Ishikawa (cell line): ENCODE measurements at regions not wholly inside any gene's neighbourhood (a gene's known extent, or its start where the extent isn't known, plus 50 kb on each side); places are given as distances from the start of the nearest gene placed in this dataset.

ENCODE experiments used
- CEBPB ChIP-seq: IDR thresholded peaks from 2 replicates; pipeline ENCODE4 v1.6.1; 2012
- CREB1 ChIP-seq: IDR thresholded peaks from 2 replicates; pipeline ENCODE4 v1.6.1; 2012; ENCODE audit warnings: low read depth
- EGR1 ChIP-seq: IDR thresholded peaks from 2 replicates; pipeline ENCODE4 v1.6.1; 2012
- EP300 ChIP-seq: IDR thresholded peaks from 2 replicates; pipeline ENCODE4 v1.6.1; 2012; ENCODE audit warnings: borderline replicate concordance
- FOXM1 ChIP-seq: IDR thresholded peaks from 2 replicates; pipeline ENCODE4 v1.6.1; 2012; ENCODE audit warnings: low read depth, borderline replicate concordance
- NFIC ChIP-seq: IDR thresholded peaks from 2 replicates; pipeline ENCODE4 v1.6.1; 2012
- RAD21 ChIP-seq: IDR thresholded peaks from 2 replicates; pipeline ENCODE4 v1.6.1; 2012; ENCODE audit warnings: low read depth
- TAF1 ChIP-seq: IDR thresholded peaks from 2 replicates; pipeline ENCODE4 v1.6.1; 2012; ENCODE audit warnings: low read depth, mild to moderate bottlenecking
- TCF12 ChIP-seq: IDR thresholded peaks from 2 replicates; pipeline ENCODE4 v1.6.1; 2012; ENCODE audit warnings: low read depth
- TEAD4 ChIP-seq: IDR thresholded peaks from 2 replicates; pipeline ENCODE4 v1.6.1; 2012
- YY1 ChIP-seq: IDR thresholded peaks from 2 replicates; pipeline ENCODE4 v1.6.1; 2012; ENCODE audit warnings: low read depth
- ZBTB7A ChIP-seq: IDR thresholded peaks from 2 replicates; pipeline ENCODE4 v1.6.1; 2012; ENCODE audit warnings: low read depth
- TF ChIP-seq, protein P1 (sequence below): IDR thresholded peaks from 2 replicates; pipeline ENCODE4 v1.6.1; 2012
- TF ChIP-seq, protein P2 (sequence below): IDR thresholded peaks from 2 replicates; pipeline ENCODE4 v1.6.1; 2012; ENCODE audit warnings: low read depth, mild to moderate bottlenecking
- TF ChIP-seq, protein P3 (sequence below): IDR thresholded peaks from 2 replicates; pipeline ENCODE4 v1.6.1; 2012

DNA sequence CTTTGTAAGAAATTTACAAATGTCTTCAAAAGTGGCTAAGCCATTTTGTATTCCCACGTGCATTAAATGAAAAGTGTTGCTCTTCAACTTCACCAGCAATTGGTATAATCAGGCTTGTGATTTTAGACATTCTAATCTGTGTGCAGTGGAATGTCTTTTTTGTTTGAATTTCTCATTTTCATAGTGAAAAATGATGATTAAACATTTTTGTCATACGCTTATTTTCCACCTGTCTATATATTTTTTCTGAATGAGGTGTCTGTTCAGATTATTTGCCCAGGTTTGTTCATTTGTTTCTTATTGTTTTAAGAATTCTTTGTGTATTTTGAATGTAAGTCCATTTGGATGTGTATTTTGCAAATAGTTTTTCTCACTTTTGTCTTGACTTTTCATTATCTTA, 558.1 kb downstream of the TENT5A start:
- TF ChIP-seq NFIC (no peak), YY1 (no peak), TAF1 (no peak), RAD21 (no peak), CREB1 (no peak), EP300 (no peak)
- TF ChIP-seq, protein P1, sequence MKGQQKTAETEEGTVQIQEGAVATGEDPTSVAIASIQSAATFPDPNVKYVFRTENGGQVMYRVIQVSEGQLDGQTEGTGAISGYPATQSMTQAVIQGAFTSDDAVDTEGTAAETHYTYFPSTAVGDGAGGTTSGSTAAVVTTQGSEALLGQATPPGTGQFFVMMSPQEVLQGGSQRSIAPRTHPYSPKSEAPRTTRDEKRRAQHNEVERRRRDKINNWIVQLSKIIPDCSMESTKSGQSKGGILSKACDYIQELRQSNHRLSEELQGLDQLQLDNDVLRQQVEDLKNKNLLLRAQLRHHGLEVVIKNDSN = no peak

DNA sequence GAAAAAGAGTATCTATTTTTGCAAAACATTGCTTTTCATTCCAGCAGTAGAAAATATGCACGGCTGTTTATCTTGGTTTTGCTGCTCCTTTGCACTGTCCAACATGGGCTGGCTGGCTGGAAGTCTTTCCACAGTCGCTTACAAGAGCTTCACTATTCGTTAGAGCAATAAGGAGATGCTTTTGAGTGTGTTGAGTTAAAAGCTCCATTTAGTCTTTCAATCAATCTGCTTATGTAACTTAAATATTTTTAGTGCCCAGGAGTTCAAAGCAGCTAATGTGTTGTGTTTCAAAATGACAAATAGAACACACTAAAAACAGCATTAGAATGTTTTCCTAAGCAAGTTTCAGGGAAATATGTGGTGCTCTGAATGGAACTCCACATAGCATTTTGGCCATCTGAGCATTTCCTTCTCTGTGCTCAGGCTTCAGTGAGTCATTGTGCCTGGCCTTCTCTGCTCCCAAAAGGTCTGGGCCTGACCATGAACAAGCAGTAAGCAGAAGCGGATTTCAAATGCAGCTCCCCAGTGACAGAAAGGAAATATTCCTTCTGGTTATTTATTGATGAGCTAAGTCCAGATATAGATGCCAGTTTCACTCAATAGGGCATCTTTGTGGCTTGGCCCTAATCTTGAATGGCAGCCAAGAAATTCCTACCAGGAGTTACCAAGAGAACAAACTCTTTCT, 580.3 kb downstream of the TENT5A start:
- TF ChIP-seq, protein P1 = no peak
- TF ChIP-seq, protein P2, sequence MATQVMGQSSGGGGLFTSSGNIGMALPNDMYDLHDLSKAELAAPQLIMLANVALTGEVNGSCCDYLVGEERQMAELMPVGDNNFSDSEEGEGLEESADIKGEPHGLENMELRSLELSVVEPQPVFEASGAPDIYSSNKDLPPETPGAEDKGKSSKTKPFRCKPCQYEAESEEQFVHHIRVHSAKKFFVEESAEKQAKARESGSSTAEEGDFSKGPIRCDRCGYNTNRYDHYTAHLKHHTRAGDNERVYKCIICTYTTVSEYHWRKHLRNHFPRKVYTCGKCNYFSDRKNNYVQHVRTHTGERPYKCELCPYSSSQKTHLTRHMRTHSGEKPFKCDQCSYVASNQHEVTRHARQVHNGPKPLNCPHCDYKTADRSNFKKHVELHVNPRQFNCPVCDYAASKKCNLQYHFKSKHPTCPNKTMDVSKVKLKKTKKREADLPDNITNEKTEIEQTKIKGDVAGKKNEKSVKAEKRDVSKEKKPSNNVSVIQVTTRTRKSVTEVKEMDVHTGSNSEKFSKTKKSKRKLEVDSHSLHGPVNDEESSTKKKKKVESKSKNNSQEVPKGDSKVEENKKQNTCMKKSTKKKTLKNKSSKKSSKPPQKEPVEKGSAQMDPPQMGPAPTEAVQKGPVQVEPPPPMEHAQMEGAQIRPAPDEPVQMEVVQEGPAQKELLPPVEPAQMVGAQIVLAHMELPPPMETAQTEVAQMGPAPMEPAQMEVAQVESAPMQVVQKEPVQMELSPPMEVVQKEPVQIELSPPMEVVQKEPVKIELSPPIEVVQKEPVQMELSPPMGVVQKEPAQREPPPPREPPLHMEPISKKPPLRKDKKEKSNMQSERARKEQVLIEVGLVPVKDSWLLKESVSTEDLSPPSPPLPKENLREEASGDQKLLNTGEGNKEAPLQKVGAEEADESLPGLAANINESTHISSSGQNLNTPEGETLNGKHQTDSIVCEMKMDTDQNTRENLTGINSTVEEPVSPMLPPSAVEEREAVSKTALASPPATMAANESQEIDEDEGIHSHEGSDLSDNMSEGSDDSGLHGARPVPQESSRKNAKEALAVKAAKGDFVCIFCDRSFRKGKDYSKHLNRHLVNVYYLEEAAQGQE = no peak
- TF ChIP-seq EGR1 (no peak), FOXM1 (no peak), EP300 (no peak), ZBTB7A (no peak), NFIC (no peak)

- no peak for TF ChIP-seq TCF12
- TF ChIP-seq, protein P3, sequence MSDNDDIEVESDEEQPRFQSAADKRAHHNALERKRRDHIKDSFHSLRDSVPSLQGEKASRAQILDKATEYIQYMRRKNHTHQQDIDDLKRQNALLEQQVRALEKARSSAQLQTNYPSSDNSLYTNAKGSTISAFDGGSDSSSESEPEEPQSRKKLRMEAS = no peak
- TF ChIP-seq CREB1 = no peak
- TF ChIP-seq RAD21 = no peak
- no peak for TF ChIP-seq YY1
- TF ChIP-seq, protein P1 = no peak
- no peak for TF ChIP-seq EGR1
- TF ChIP-seq TAF1 = no peak
- TF ChIP-seq FOXM1 = no peak
- TF ChIP-seq TEAD4 = no peak
- TF ChIP-seq, protein P2 = no peak
- TF ChIP-seq EP300 = no peak
- no peak for TF ChIP-seq ZBTB7A
- no peak for TF ChIP-seq NFIC
- no peak for TF ChIP-seq CEBPB
Observed at GRCh38 chr6:81169166-81169565, 583.3 kb downstream of the TENT5A start.

DNA sequence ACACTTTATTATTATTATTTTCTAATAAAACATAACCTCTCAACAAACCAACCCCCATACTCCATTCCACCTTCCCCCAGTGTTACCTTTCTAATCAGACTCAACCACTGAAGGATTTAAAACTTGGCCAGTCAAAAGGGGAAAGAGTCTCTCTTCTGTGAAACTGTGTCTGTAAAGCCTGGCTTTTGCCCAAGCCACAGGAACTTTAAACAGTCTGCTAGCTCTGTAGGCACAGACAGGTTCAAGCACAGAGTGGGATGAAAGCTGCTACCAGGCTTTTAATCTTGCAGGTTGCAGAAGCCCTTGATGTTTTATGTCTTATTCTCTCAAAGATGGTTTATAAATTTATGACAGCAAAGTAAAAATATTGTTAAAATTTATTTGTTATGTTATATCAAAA, 585.7 kb downstream of the TENT5A start:
- TF ChIP-seq, protein P1 = no peak
- no peak for TF ChIP-seq NFIC
- no peak for TF ChIP-seq EP300
- no peak for TF ChIP-seq FOXM1
- TF ChIP-seq, protein P2 = no peak
- no peak for TF ChIP-seq TCF12
- TF ChIP-seq RAD21 = no peak
- TF ChIP-seq TEAD4 = no peak
- no peak for TF ChIP-seq EGR1
- TF ChIP-seq TAF1 = no peak
